ENCODE measurements at regions not wholly inside any gene's neighbourhood (a gene's known extent, or its start where the extent isn't known, plus 50 kb on each side); places are given as distances from the start of the nearest gene placed in this dataset.

GRCh38 chrX:102044496-102044895 is 81.0 kb upstream of the TCEAL2 start:
- Histone ChIP-seq H3K4me1 (ENCODE audit: control insufficient read depth, insufficient read depth, low read length) (no peaks in the 10 kb centered on the region), H3K27ac (ENCODE audit: low read length) (no peak overlapping the region), H3K9me3 (ENCODE audit: control insufficient read depth, insufficient read depth, low read depth, low read length) (no peaks in the 10 kb centered on the region), H3K36me3 (ENCODE audit: control insufficient read depth, insufficient read depth, low read length) (no peaks in the 10 kb centered on the region), H3K27me3 (ENCODE audit: control insufficient read depth, insufficient read depth, low read length) (no peaks in the 10 kb centered on the region), H3K4me3 (ENCODE audit: low read depth in 2 of 2, low read length in 2 of 2) (no peak overlapping the region)
- BruUV-seq (replicated peaks), result no TSS peak
- in situ Hi-C loops (cut with HindIII; ENCODE audit: low pct_unique_long_range_greater_than_20kb, low sequenced_read_pairs), result no loop called here
- no peak for ATAC-seq
- CTCF ChIA-PET, result no interaction called here
- POLR2A ChIA-PET, result no interaction called here
- TF ChIP-seq SIN3A (IDR thresholded peaks at IDR 0.05; ENCODE audit: borderline replicate concordance, insufficient read depth, low read depth, low read length), result no peak
- TF ChIP-seq TCF7L2 (IDR thresholded peaks at IDR 0.05; ENCODE audit: low read depth, low read length), result no peak
- TF ChIP-seq POLR2AphosphoS5 (IDR thresholded peaks at IDR 0.05; ENCODE audit: low read depth, low read length), result no peak
- TF ChIP-seq REST (IDR thresholded peaks at IDR 0.05; ENCODE audit: insufficient read depth in 1 of 2, low read depth in 2 of 2, low read length in 1 of 2), result no peak
- TF ChIP-seq CTCF (IDR thresholded peaks at IDR 0.05), result no peak
- intact Hi-C loops (cut with micrococcal nuclease; ENCODE audit: unreplicated experiment), result no loop called here
- no peak for DNase-seq (ENCODE audit: low read depth, low spot score)

DNA sequence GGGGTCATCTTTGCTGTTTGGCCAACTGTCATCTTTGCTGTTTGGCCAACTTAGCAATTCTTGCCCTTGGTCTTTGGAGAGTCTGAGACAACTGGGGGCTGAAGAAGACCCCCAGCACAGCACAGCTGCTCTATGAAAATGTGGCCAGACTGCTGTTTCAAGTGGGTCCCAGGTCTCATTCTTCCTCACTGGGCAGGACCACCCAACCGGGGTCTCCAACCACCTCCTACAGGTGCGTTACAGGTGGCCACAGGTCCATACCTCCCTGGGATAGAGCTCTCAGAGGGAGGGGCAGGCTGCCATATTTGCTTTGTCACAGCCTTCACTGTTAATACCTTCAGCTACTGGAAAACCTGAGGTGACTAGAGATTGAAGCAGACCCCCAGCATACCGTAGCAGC is 82.1 kb upstream of the TCEAL2 start:
- BruUV-seq (replicated peaks), result no TSS peak
- ATAC-seq, result no peak
- no peaks in the 10 kb centered on the region for H3K9me3 ChIP-seq (ENCODE audit: control insufficient read depth, insufficient read depth, low read depth, low read length)
- H3K27me3 ChIP-seq (ENCODE audit: control insufficient read depth, insufficient read depth, low read length), result no peaks in the 10 kb centered on the region
- ChIA-PET POLR2A (interaction anchor here (0.7 kb wide), 1 partner anchor 773 kb away, joined by 3 read pairs; no protein-coding TSS in a partner anchor), CTCF (interaction anchor here (0.9 kb wide), 1 partner anchor 98 kb away, joined by 3 read pairs; no protein-coding TSS in a partner anchor)
- no peak for TF ChIP-seq CTCF (IDR thresholded peaks at IDR 0.05)
- no peak for TF ChIP-seq POLR2AphosphoS5 (IDR thresholded peaks at IDR 0.05; ENCODE audit: low read depth, low read length)
- no peak for TF ChIP-seq REST (IDR thresholded peaks at IDR 0.05; ENCODE audit: insufficient read depth in 1 of 2, low read depth in 2 of 2, low read length in 1 of 2)
- TF ChIP-seq TCF7L2 (IDR thresholded peaks at IDR 0.05; ENCODE audit: low read depth, low read length), result no peak
- in situ Hi-C loops (cut with HindIII; ENCODE audit: low pct_unique_long_range_greater_than_20kb, low sequenced_read_pairs), result no loop called here
- intact Hi-C loops (cut with micrococcal nuclease; ENCODE audit: unreplicated experiment), result no loop called here
- no peak for DNase-seq (ENCODE audit: low read depth, low spot score)
- H3K36me3 ChIP-seq (ENCODE audit: control insufficient read depth, insufficient read depth, low read length), result no peaks in the 10 kb centered on the region
- no peak overlapping the region for H3K27ac ChIP-seq (ENCODE audit: low read length)
- no peaks in the 10 kb centered on the region for H3K4me1 ChIP-seq (ENCODE audit: control insufficient read depth, insufficient read depth, low read length)
- no peak overlapping the region for H3K4me3 ChIP-seq (ENCODE audit: low read depth in 2 of 2, low read length in 2 of 2)

Data from Panc1 (cell line).